Adrenal gland (tissue), 9 donors: ENCODE measurements at regions not wholly inside any gene's neighbourhood (a gene's known extent, or its start where the extent isn't known, plus 50 kb on each side); places are given as distances from the start of the nearest gene placed in this dataset.
"Not testable (repeated sequence)": the region's sequence is repeated elsewhere in the genome, so short reads cannot be mapped to it uniquely, and the experiment has no call there.

ENCODE experiments used
- DNase-seq, 7 donors: peaks; one replicate each; pipeline ENCODE4 v3.0.0-alpha.2; 2019 to 2020
- H3K27ac ChIP-seq, 5 donors: fragments of 200-600 bp; sonication (generic) in 4 of 5; 1 replicate in 3 of 5; 2 replicates in 2 of 5; pipeline versions ENCODE4 v1.5.1 to v1.8.0; 2016 to 2020; ENCODE audit warnings: mild to moderate bottlenecking in 1 of 5
- H3K27me3 ChIP-seq: fragments of 200-600 bp; 2 replicates; pipeline ENCODE4 v1.8.0; 2021
- H3K36me3 ChIP-seq, 2 donors: fragments of 200-600 bp; replicated peaks in 1 of 2; 1 replicate in 1 of 2; 2 replicates in 1 of 2; pipeline versions ENCODE4 v1.5.1 to v1.8.0; 2018 to 2022
- H3K4me1 ChIP-seq, 2 donors: fragments of 200-600 bp; replicated peaks in 1 of 2; 1 replicate in 1 of 2; 2 replicates in 1 of 2; pipeline versions ENCODE4 v1.5.1 to v1.8.0; 2018 to 2021
- H3K4me3 ChIP-seq, 4 donors: fragments of 200-600 bp; sonication (generic) in 3 of 4; one replicate each; pipeline ENCODE4 v1.5.1; 2016 to 2018
- H3K9me3 ChIP-seq, 3 donors: fragments of 200-600 bp; sonication (generic) in 1 of 3; replicated peaks in 1 of 3; 1 replicate in 2 of 3; 2 replicates in 1 of 3; pipeline versions ENCODE4 v1.5.1 to v1.8.0; 2016 to 2021
- POLR2A ChIP-seq, 2 donors: fragments of 450-650 bp; IDR thresholded peaks; one replicate each; pipeline ENCODE4 v1.6.1; 2017; ENCODE audit warnings: antibody characterized with exemption in 2 of 2, mild to moderate bottlenecking in 2 of 2, moderate library complexity in 1 of 2
- WGBS, 4 donors: extraction: QIAGEN DNeasy Blood & Tissue Kit in 2 of 4; methylation state at CpG; one replicate each; pipeline versions ENCODE4 v1.1.5 to v1.1.7; 2013 to 2017; 5-methylcytosine and 5-hydroxymethylcytosine counted together
- intact Hi-C, 2 donors: fragments of 100-400 bp; cut with DNase I; formaldehyde crosslinking; loops; one replicate each; pipeline versions ENCODE4 v1.14.1 to v1.15.0; 2022 to 2023
- small RNA-seq, 2 donors: library from RNA; depleted of rRNA; stranded (forward); fragments of <200 nt; gene quantifications; one replicate each; pipeline ENCODE3, GENCODE V24; 2016
- TF ChIP-seq, protein P1 (sequence below), 6 experiments: fragments of 450-650 bp in 4 of 6; fragments of 200-600 bp in 2 of 6; sonication (generic) in 1 of 6; IDR thresholded peaks; 1 replicate in 5 of 6; 2 replicates in 1 of 6; pipeline versions ENCODE4 v1.5.1 to v1.8.0; 2016 to 2021; ENCODE audit warnings: antibody characterized with exemption in 6 of 6, mild to moderate bottlenecking in 2 of 6, moderate library complexity in 1 of 6
- donor health status: healthy with polysubstance abuse.
- donor health status: Bipolar disorder and iron deficiency.
- donor health status: DM: yes; HTN: yes; CAD: no.
- donor health status: DM: no; HTN: no; CAD: no.
- donor health status: DM: no; HTN: no; CAD: no.

DNA sequence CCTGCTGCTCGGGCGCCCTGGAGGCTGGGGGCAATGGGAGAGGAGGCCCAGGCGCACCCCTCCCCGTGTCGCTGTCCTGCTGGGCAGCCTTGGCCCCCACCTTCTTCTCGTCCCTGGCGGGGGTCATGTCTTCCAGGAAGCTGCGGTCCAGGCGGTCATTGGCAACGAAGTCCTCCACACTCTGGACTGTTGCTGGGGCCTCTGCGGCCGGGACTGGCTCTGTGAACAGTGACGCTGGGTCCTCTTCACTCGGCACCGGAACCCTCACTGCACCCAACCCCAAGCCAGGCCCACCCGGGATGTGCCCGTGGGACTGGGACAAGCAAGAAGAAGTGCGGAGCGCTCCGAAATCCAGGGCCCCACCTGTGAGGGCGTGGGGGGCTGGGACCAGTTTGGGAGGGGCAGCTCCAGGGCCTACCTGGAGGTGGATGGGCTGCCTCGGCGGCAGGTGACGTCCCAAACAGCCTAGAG is 308.0 kb downstream of the CCDC74A start:
- no peak for DNase-seq
- Histone ChIP-seq H3K9me3 (no peaks in the 10 kb centered on the region), H3K27ac (no peak overlapping the region), H3K36me3 (no peaks in the 10 kb centered on the region), H3K27me3 (no peaks in the 10 kb centered on the region), H3K4me3 (no peak overlapping the region), H3K4me1 (no peaks in the 10 kb centered on the region)
- WGBS, 4 donors = 82 to 90% (median 87%) methylated on average over 2 to 24 of the region's 24 CpGs
- TF ChIP-seq, protein P1, sequence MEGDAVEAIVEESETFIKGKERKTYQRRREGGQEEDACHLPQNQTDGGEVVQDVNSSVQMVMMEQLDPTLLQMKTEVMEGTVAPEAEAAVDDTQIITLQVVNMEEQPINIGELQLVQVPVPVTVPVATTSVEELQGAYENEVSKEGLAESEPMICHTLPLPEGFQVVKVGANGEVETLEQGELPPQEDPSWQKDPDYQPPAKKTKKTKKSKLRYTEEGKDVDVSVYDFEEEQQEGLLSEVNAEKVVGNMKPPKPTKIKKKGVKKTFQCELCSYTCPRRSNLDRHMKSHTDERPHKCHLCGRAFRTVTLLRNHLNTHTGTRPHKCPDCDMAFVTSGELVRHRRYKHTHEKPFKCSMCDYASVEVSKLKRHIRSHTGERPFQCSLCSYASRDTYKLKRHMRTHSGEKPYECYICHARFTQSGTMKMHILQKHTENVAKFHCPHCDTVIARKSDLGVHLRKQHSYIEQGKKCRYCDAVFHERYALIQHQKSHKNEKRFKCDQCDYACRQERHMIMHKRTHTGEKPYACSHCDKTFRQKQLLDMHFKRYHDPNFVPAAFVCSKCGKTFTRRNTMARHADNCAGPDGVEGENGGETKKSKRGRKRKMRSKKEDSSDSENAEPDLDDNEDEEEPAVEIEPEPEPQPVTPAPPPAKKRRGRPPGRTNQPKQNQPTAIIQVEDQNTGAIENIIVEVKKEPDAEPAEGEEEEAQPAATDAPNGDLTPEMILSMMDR (IDR thresholded peaks at IDR 0.05) = no peak
- TF ChIP-seq POLR2A (IDR thresholded peaks at IDR 0.05) = no peak
- intact Hi-C loops = no loop called here

DNA sequence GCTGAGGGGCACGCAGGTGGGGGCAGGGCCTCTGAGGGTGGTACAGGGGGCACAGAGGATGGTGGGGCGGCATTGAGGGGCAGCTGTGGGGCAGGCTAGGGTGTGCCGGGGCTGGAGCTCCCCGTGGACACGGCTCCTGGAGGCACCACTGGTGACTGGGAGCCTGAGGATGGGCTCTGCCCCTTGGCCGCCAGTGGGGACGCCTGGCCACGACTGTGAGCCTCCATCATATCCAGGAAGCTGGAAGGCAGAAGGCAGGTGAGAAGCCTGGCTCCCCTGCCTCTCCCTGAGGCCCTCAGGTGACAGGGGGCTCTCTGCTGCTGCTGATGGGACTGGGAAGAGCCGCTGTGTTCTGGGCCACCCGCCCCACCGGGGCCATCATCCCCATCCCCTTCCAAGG is 308.4 kb downstream of the CCDC74A start:
- H3K27me3 ChIP-seq, H3K9me3 ChIP-seq, H3K27ac ChIP-seq, H3K4me3 ChIP-seq, H3K36me3 ChIP-seq, DNase-seq, H3K4me1 ChIP-seq, intact Hi-C loops: not testable (repeated sequence)
- WGBS, 4 donors = 86 to 93% (median 90%) methylated on average over 3 to 11 of the region's 11 CpGs

DNA sequence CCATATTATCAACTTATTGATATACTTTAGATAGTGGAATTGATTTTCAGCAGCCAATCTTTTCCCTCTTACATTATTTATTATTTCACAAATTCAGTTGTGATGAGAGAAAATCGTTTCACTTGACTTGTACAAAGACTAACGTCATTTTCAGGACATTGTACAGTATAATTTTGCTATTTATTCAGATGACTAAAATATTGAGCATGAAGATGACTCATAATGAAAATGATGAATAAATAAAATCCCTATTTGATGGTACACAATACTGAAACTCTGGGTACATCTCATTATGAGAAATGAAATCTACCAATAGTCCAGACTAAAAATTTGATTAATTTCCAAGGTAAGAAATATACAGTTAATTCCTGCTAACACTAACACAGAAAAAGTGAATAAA is 316.4 kb downstream of the CCDC74A start:
- H3K9me3 ChIP-seq, H3K4me3 ChIP-seq, H3K4me1 ChIP-seq, DNase-seq, H3K36me3 ChIP-seq, intact Hi-C loops, H3K27me3 ChIP-seq, H3K27ac ChIP-seq: not testable (repeated sequence)
- WGBS, 4 donors = 40 to 61% (median 54%) methylated on average over 2 of the region's 2 CpGs

DNA sequence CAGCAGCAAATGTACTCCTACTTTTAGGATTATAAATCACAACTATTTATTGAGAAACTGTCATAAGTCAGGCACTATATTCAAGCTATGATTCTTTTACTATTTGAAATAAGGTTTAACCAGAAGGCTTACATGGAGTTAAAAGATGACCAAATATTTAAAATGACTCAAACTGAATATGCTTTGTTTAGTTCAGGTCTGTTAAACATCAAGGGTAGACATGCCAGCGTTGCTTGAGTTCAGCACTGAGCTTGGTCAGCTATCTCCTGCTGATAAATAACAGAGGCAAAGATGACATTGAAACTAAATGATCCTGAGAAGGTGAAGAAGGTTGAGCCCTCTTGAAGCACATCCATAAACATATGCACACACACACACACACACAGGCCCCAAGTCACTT is 305.6 kb downstream of the ANKRD30BL start:
- DNase-seq, H3K4me1 ChIP-seq, H3K27ac ChIP-seq, H3K36me3 ChIP-seq, H3K27me3 ChIP-seq, H3K9me3 ChIP-seq, intact Hi-C loops, H3K4me3 ChIP-seq: not testable (repeated sequence)
- 9 to 60% (median 32%) methylated on average over 1 of the region's 1 CpG for WGBS, 4 donors

DNA sequence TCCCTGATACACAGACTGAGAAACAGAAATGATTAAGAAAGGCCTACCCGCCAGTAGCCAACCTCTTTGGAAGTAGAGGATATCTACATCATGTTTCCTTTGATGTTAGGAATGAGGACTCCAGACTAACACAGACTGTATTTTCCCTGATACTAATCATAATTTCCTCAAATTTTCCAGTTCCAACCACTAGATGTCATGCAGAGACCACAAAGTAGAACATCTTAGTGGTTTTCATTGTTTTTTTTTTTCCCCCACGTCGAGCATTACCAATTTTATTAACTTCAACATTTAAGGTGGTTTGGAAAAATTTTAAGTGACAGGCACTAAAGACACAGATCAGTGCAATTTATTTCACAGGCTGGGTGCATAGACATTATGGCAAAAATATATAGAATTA is 303.6 kb downstream of the ANKRD30BL start:
- intact Hi-C loops, H3K4me3 ChIP-seq, H3K4me1 ChIP-seq, H3K36me3 ChIP-seq, H3K27me3 ChIP-seq, H3K27ac ChIP-seq, DNase-seq, H3K9me3 ChIP-seq: not testable (repeated sequence)
- WGBS, 4 donors = 4 to 6% (median 4%) methylated on average over 3 of the region's 3 CpGs
- TF ChIP-seq, protein P1 (IDR thresholded peaks at IDR 0.05) = peak in 4 of 6 experiments; percentile 13 to 57 (median 49)

Small RNA genes in the stretch of these regions (small RNA-seq; reads per million reads assigned to genes)
- 0 reads per million in 2 donors for gene RNU6-617P
